DMS53 treated with DMSO at 0.1 percent for 48 hours (cell line): ENCODE measurements at regions not wholly inside any gene's neighbourhood (a gene's known extent, or its start where the extent isn't known, plus 50 kb on each side); places are given as distances from the start of the nearest gene placed in this dataset.
A peak's percentile ranks its signal among the peaks of the same experiment; 100 is the strongest.

Experiments
- DNase-seq: peaks from one replicate; lab custom pipeline; 2025; ENCODE audit not compliant: unreplicated experiment; lab: John Stamatoyannopoulos, UW

DNA sequence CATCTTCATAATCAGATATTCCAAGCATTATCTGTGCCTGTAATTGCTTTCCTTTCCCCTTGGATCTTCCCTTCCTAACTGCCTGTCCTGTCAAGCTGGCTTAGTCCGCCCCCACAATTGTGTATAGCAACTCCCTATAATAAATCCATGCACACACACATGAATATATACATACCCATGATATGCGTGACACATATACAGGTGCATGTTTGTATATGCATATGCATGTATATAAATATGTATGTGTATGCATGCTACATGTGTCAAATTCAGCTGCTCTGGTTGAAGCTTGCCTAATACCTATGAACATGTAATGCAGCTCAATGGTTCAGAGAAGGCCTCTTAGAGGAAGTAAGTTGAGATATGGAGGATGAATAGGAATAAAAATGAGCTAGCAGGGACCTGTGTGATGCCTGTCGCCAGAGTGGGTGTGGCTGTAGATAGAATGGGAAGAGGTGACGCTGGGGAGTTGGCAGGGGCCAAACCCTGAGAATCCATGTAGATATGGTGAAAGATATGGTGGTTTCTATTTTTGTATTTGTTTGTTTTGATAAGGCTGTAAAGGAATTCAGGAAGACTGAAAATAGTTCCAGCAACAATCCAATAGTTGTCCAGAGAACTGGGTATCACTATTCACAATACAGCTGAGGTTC is 595.0 kb upstream of the BOD1L1 start:
- no peak for DNase-seq

DNA sequence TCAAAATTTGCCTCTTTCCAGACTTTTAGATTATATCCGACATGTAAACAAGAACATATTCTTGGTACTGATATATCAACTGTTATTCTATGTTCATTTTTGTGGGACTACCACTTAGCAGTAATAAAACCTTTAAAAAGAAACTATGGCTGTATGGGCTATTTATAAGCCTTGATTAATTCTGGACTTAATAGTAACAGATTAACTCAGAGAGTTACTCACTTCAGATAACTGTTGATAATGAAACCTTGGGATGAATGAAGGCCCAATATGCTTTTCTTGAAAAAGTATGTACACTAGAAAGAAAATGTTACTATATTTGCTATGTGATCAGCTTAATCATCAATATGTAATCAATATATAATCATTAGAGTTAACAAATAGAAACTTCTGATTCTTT is 595.9 kb upstream of the BOD1L1 start:
- DNase-seq, result no peak

GRCh38 chr4:14225688-14226207 is 598.2 kb upstream of the BOD1L1 start:
- peak; percentile 99 for DNase-seq

DNA sequence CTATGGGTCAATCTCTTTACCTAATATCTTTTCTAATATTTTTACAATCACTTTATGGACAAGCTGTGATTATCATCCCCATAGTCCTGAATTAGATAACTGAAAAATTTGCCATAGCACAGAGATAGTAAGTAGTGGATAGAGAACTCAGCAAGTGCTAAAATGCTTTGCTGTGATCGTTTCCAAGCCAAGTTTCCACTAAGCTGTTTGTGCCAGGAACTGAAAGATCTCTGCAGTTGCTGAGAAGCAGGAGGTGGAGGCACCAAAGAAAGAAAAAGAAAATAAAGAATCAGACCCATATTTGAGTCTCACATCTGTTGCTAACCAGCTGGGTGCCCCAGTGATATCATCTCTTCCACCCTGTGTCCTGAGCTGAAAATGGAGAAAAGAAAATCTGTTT is 605.6 kb upstream of the BOD1L1 start:
- DNase-seq, result no peak

- no peak for DNase-seq
These were observed 606.8 kb upstream of the BOD1L1 start for GRCh38 chr4:14234307-14234706.

DNA sequence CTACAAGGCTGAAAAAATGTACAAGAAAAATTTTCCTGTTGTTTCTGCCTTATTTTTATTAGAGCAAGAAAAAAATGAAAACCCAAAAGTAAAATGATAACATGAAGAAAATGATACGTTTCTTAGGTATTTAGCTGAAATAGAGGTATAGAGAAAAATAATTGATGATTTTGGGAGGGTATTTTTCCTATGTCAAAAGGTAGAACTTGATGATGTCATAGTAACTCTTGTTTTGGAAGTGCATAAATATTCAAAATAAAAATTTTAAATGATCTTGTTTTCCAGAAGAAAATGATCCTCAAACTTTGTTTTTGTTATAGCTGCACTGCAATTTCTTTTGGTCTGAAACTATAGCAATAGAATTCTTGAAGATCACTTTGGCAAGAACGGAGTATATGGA is 608.8 kb upstream of the BOD1L1 start:
- DNase-seq, result no peak

DNA sequence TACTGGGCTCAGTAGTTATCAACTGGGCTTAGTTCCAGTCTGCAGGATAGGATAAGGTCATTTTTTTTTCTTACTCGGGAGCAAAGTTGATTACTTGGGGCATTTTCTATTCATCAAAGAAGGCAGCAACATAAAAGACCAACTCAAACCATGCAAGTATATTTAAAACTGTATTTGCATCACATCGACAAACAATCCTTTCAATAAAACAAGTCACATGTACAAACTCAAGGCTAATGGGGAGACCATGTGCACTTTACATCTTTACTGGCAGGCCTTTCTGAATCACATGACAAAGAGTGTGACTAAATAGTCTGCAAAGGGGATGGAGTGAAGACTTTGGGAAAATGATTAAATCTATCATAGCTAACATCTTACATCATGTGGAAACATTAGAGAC is 610.4 kb upstream of the BOD1L1 start:
- DNase-seq, result no peak

DNA sequence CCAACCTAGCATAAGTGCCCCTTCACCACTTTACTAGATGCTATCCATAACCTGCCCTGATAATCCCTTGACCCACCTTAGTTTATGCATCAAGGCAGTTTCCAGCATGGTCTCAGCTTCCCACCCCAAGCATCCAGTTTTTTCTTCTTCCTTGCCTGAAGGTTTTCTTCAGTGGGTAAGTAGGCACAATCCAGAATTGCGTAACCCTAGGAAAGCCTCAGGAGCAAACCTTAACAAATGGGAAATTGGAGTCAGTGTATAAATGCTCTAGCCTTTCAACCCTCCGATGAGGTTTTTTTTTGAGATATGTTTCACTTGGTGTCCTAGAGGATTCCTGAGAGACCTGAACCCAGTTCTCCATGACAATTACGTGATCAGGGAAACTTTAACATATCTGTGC is 614.0 kb upstream of the BOD1L1 start:
- no peak for DNase-seq

- DNase-seq, result no peak
These were observed 620.2 kb upstream of the BOD1L1 start for GRCh38 chr4:14247767-14248166.

GRCh38 chr4:14249226-14249625 is 621.7 kb upstream of the BOD1L1 start:
- DNase-seq, result no peak

DNA sequence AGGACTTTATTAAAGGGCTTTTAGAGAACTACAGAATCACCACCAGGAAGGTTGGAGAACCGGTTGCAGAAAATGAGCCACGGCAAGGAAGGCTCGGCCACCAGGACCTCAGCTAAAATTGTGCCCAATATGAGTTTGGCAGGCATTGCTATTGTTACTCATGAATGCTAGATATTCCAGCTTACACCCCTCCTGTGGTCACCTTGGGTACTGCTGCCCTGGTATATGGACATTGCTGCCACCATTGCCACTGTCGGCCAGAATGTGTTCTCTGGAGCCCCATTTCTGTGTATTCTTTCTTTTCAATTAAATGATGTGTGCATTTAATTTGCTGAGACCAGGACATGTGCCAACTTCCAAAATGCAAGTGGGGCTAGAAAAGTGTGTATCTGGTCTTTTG is 626.7 kb upstream of the BOD1L1 start:
- peak; percentile 49 for DNase-seq

DNA sequence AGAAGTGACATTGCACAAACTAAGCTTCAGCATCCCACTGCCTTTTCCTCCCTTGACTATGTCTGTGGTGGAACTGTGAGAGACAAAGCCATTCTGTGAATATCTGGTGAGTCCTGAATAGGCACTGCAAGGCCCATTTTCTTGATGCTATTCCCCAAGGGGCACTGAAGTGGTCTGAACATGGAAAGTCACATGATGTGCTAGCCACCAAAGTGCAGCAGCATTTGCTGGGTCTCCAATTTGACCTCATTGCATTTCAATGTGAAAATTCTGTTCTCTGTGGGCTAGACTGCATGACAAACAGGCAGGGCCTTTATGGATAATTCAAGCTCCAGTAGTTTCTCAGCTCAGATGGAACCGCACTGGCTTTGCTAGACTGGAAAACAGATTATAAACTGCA is 627.4 kb upstream of the BOD1L1 start:
- no peak for DNase-seq

DNA sequence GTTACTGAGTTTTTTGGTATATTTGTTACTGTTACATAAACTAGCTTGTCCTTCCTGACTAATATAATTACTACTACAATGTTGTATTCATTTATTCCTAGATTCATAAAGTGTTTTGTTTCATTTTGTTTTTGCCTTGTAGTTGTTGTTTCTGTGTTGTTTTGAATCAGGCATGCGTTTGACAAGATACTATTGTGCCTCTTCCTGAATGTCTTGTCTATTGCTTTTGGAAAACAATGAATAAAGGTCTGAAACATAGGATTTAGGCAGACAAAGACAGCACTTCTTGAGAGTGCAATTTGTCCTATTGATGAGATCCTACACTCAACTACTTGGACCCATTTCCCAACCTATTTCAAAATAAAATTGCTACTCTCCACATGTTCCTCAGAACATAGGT is 630.4 kb upstream of the BOD1L1 start:
- no peak for DNase-seq

DNA sequence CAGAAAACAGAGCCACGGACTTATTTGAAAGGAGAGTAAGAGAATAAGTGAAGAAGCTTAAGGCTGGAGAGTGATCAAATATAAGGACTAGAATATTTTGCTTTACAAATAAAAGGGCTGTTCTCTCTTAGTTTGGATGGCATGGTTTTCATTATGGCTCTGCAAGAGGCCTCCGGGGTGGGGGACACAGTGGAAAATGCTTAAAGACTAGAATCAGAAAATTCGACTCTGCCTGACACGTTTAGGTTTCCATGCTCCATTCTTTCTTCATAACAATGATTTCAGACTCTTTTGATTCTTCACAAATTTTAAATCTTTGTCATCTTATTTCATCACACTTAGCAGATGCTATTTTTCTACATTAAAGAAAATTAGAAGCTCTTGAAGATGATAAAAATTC is 632.4 kb upstream of the BOD1L1 start:
- no peak for DNase-seq

DNA sequence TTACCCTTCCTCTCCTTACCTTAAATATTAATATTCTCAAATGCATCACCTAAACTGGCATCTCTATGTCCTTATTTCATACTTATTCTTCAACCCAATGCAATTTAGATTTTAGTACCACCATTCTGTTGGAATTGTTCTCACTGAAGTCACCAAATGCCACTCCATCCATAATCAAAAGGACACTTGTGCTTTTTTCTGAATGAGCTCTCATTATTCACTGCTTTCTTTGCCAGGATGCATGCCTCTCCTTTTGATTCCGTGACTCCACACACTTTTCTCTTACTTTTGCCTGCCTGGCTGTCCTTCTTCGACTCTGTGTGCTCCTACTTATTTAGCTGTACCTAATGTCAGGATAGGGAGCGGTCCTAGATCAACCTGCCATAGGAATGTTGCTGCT is 633.1 kb upstream of the BOD1L1 start:
- no peak for DNase-seq

- DNase-seq, result no peak
These were observed 634.7 kb upstream of the BOD1L1 start for GRCh38 chr4:14262221-14262620.

- peak; percentile 35 for DNase-seq
These were observed 636.9 kb upstream of the BOD1L1 start for GRCh38 chr4:14264437-14264836.

DNA sequence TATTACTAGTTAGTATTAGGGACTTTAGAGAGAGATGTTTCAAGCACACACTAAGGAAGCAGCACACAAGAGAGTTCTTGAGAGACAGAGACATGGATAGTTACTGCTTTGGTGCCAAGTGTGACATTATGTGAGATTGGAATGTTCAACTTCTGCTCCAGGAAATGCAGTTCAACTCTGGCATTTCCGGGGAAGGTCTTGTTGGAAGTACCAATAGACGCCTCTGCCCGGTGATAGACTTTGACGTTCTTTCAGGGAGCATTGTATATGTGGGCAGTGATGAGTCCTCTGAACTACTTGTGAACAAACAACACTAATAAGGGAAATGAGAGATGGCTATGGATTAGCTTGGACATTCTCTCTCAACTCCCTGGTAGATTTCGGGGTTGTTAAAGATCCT is 638.1 kb upstream of the BOD1L1 start:
- DNase-seq, result no peak

GRCh38 chr4:14267373-14268060 is 640.0 kb upstream of the BOD1L1 start:
- peak; percentile 82 for DNase-seq

- no peak for DNase-seq
These were observed 642.3 kb upstream of the BOD1L1 start for GRCh38 chr4:14269824-14270223.

GRCh38 chr4:14272206-14272605 is 644.7 kb upstream of the BOD1L1 start:
- no peak for DNase-seq

DNA sequence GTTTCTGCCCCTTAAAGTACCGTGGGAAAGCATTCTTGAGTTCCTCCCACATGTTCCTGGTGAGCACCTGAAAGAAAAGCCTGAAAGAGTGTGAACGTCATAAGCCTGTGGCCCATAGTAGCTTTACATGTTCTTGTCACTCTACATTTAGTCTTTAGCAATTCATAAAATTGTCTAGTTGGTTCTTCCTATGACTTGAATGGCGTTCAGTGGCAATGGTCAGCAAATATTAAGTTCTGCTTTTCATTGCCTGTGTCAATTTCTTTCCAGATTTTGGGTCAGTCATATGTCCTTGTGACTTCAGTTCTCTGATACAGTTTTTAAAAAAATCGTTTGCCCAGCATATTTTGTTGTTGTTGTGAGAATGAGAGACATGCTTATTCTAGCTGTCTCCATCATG is 650.0 kb upstream of the BOD1L1 start:
- DNase-seq, result no peak

DNA sequence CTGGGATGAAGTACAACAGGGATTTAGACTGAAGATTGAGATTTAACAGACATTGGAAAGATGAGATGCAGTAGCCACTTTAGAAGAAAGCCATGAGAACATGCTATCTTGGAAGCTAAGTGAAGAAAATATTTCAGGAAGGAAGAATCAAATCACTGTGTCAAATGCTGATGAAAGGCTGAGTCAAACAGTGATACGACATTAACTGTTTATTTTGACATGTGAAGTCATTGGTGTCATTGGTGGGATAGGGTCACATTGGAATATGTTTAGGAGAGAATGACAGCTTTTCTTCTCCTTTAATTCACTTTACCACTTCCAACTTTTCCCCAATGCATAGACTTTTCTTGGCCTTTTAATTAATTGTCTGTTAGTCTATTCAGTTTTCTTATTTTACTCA is 653.0 kb upstream of the BOD1L1 start:
- no peak for DNase-seq
